ENCODE measurements at regions not wholly inside any gene's neighbourhood (a gene's known extent, or its start where the extent isn't known, plus 50 kb on each side); places are given as distances from the start of the nearest gene placed in this dataset.
"Not testable (repeated sequence)": the region's sequence is repeated elsewhere in the genome, so short reads cannot be mapped to it uniquely, and the experiment has no call there.

- no peak for DNase-seq (ENCODE audit: low read depth)
- TF ChIP-seq CTCF (IDR thresholded peaks at IDR 0.05; ENCODE audit: low read length, missing control alignments): no peak
- no peak overlapping the region for H3K4me3 ChIP-seq (replicated peaks; ENCODE audit: low read depth, low read length)
Observed at GRCh38 chr4:151522866-151523519, 114.0 kb downstream of the FHIP1A start.

GRCh38 chr4:151524610-151525009, 115.6 kb downstream of the FHIP1A start:
- H3K4me3 ChIP-seq (replicated peaks; ENCODE audit: low read depth, low read length): no peak overlapping the region
- DNase-seq (ENCODE audit: low read depth): no peak
- no peak for TF ChIP-seq CTCF (IDR thresholded peaks at IDR 0.05; ENCODE audit: low read length, missing control alignments)

GRCh38 chr4:151526489-151526888, 117.5 kb downstream of the FHIP1A start:
- not testable (repeated sequence) for H3K4me3 ChIP-seq (replicated peaks; ENCODE audit: low read depth, low read length); DNase-seq (ENCODE audit: low read depth)

- DNase-seq (ENCODE audit: low read depth): no peak
- TF ChIP-seq CTCF (IDR thresholded peaks at IDR 0.05; ENCODE audit: low read length, missing control alignments): no peak
- no peak overlapping the region for H3K4me3 ChIP-seq (replicated peaks; ENCODE audit: low read depth, low read length)
Observed at GRCh38 chr4:151527699-151528098, 118.7 kb downstream of the FHIP1A start.

- no peak for DNase-seq (ENCODE audit: low read depth)
- no peak for TF ChIP-seq CTCF (IDR thresholded peaks at IDR 0.05; ENCODE audit: low read length, missing control alignments)
- H3K4me3 ChIP-seq (replicated peaks; ENCODE audit: low read depth, low read length): no peak overlapping the region
Observed at GRCh38 chr4:151529187-151529586, 120.2 kb downstream of the FHIP1A start.

- no peak for DNase-seq (ENCODE audit: low read depth)
Observed at GRCh38 chr4:151530230-151530629, 121.3 kb downstream of the FHIP1A start.

GRCh38 chr4:151530783-151531182, 121.8 kb downstream of the FHIP1A start:
- TF ChIP-seq CTCF (IDR thresholded peaks at IDR 0.05; ENCODE audit: low read length, missing control alignments): peak; percentile 58
- DNase-seq (ENCODE audit: low read depth): peak; percentile 44
- no peak overlapping the region for H3K4me3 ChIP-seq (replicated peaks; ENCODE audit: low read depth, low read length)

More at GRCh38 chr4:151530230-151530629, 121.3 kb downstream of the FHIP1A start:
- no peak for TF ChIP-seq CTCF (IDR thresholded peaks at IDR 0.05; ENCODE audit: low read length, missing control alignments)
- H3K4me3 ChIP-seq (replicated peaks; ENCODE audit: low read depth, low read length): no peak overlapping the region
